Endometrium (tissue), 2 donors: ENCODE measurements at regions not wholly inside any gene's neighbourhood (a gene's known extent, or its start where the extent isn't known, plus 50 kb on each side); places are given as distances from the start of the nearest gene placed in this dataset.

Source experiments
- FAIRE-seq: peaks from 2 replicates; lab custom pipeline; 2012; peaks lifted over from hg19 to GRCh38; lab: Jason Lieb, UNC
- donor health status: control.
- donor health status: control.

DNA sequence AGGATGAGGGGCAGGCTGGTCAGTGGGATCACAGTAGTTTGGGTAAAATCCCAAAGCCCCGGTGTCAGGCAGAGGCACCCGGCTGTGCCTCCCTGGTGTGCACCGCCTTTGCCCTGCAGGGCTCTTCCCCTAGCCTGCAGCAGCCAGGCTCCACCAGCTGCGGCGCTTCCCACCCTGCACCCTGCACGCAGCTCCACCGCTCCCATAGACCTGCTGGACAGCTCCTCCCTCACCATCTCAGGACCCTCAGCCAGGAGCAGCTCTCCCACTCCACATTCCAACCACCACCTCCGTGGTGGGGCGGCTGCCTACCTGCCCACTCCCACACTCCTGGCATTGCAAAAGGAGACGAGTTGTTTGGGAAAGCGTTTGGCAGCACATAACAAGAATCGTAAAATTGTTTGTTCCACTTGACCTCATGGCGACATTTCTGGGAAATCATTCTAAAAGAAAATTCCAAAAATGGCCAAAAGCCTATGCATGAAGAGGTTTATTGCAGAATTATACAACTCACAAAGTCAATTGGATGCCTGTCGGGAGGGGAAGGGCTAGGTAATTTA, 287.4 kb upstream of the HDAC4 start:
- FAIRE-seq = no peak

DNA sequence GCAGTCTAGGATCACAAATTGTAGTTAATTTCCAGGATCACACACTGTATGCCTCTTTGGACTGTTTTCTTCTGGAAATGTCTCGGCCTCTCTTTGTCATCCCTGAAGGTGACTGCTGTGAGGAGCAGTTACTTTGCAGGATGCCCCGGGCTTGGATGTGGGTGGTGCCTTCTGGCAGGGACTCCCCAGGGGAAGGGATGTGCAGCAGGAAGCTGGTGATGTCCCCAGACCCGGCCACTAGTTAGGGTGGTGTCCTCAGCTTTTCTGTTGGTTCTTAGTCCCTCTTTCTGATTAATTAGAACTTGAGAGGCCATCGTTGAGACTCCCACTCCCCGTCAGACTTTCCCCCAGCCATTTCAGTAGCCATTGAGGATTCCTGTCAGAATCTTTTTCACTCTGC, 286.6 kb upstream of the HDAC4 start:
- no peak for FAIRE-seq

DNA sequence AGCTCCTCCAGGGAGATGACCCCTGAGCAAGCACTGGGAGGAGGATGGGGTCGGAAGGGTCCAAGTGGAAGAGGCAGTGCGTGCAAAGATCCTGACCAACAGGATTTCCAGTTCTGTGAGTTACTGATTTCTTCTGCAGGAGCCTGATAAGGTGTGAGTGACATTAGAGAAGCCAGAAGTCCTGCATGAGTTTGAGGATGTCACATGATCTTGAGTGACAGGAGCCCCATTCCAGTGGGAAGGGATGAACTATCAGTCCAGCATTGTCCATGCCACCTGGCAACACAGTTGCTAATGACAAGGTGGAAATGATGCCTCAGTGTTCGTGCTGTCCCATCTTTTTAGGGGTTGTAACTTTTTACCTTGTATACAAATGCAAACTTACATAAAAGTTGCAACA, 285.1 kb upstream of the HDAC4 start:
- FAIRE-seq = no peak

DNA sequence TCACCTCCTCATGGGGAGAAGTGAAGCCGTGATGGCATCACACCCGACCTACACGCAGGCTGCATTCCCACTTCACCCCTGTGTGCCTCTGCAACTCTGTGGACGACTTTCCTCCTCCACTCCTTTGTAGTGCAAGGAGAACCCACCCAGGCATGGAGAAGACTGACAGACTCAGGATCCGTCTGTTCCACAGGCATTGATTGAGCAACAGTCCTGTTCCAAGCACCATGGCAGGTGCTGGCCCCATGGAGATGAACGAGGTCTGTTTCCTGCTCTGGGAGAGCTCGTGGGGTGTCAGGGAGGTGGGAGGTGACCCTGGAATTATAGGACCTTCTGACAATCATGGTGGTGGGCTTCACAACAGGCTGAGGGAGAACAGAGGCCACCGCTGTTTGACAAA, 284.7 kb upstream of the HDAC4 start:
- FAIRE-seq = no peak

DNA sequence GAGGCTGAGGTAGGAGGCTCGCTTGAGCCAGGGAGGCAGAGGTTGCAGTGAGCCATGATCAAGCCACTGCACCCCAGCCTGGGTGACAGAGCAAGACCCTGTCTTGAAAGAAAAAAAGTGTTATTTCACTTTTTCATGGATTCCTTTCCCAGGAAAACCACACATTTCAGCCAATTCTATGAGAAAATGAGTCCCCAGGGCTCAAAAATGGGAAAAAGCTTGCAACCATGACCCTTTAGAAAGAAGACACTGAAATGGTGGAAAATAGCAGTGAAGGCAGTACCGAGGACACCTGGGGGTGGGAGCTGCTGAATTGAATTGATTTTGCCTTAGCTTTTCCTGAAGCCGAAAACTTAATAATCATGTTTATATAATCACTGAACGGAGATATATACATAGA, 284.2 kb upstream of the HDAC4 start:
- no peak for FAIRE-seq

DNA sequence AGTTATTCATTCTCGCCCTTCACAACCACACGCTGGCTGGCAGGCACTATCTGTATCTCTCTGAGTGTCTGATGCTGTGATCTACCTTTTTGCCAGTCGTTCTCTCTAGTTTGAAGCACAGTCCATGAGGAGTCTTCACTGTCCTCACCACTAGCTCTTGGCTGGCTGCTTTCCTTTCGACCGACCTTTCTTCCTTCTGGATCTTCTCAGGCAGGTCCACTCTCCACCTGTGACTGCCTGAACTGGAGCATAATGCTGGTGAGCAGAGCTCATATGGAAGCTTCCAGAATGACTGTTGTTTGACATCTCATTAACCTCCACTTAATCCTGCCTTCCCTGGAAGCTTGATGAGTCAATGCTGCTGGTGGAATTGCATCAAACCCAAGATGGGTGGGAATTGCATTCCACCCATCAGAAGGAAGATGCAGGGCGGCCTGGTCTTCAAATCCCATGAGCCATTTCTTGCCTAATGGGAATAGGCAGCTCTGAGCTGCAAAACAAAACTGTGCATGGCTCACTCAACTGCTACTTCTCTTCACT, 283.5 kb upstream of the HDAC4 start:
- no peak for FAIRE-seq

DNA sequence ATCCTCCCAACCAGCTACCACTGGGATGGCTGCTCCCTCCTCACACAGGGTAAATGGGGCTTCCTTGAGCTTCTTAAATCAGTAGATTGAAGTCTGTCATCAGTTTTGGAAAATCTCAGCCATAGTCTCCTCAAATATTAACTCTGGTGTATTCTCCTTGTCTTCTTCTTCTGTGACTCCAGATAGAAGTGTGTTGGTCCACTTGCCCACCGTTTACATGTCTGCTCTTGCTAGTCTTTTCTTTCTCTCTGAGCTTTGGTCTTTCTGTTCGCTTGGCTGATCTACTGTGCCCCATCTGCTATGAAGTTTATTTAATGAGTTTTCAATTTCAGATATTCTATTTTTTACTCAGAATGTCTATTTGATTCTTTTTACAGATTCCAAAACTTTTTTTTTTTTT, 281.7 kb upstream of the HDAC4 start:
- no peak for FAIRE-seq

DNA sequence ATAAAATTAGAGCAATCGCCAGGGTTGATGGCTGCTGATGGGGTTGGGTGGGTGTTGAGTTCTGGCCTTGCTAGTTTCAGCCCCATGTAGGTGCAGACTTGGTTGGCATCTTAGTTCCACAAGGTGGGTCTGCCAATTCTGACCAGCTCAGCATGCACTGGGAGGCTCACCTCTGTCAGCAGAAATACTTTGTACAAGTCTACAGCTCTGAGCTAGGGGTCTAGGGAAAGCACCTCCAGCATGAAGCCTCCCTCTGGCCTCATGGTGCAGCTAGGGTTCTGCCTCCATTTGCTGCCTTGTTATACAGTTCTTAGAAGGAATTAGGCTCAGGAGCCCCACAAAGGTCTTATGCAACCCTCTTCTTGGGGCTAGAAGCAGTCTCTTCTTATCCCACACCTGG, 278.9 kb upstream of the HDAC4 start:
- FAIRE-seq = no peak

DNA sequence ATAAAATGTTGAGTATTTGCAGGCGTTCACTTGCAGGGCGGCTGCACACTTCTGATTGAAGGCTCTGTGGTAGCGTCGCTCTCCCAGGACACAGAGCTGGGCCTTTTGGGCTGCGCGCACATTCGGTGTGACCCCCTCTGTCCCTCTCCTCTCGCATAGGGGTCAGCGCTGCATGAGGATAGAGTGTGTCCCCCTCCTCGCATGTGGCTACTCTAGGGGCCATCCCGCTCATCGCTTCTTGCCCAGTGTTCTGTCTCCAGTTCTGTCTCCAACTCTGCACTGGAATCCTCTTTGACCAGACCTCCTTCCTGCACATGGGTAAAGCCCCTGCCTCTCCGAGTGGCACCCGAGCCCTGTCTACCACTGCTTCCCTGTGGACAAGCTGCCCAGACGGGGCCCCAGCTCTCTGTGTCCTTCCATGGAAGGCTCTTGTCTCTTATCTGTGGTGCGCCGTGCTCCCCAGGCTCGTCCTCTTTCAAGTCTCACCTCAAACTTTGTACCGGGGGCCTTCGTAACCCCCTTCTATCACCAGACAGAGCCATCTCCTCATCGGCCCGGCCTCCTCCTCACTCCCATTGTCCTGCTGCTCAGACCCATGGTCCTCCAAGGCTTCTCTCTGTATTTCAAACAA, 278.0 kb upstream of the HDAC4 start:
- FAIRE-seq = no peak

DNA sequence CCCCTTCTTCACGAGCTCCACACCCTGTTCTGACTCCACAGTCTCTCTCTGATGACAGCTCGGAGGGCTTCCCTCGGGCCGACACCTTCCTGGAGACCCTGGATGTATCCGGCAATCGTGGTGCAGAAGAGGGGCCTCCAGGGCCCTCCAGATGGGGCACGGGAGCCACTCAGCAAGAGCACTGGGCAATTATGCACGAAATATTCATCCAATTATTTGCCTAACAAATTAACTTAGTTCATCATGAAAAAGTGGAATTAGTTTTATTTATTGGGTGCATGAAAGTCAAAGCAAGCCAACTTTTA, 277.3 kb upstream of the HDAC4 start:
- no peak for FAIRE-seq

DNA sequence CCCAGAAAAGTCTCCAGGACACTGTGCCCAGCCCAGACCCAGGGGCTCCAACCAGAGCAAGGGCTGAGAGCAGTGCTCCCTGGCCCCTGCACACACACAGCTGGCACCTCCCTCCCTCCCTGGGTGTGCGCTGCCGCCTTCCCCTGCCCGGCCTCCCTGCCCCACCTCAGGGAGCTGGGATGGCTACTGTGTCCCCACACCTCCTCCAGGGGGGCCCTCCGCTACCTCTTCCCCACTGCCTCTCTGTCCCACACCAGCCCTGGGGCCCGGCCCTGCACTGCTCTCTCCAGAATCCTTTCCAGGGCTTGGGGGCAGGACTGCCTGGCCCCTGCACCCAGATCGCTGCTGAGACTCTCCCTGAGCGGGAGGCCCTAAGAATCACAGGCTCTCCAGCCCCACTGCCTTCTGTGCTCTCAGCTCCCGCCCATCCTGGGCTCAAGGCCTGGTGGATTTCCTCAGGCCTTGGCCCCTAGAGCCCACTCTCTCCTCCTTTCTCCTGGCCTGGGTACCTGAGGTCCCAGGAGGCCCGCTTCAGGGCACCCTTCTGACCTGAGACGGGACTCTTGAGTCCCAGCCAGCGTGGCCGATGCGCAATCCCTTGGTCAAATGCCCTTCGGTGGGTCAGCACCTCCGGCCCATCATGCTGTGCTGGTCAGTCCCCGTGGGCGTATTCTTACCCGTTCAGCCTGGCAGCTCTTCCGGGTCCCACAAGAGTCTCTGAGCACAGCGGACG, 276.8 kb upstream of the HDAC4 start:
- no peak for FAIRE-seq

DNA sequence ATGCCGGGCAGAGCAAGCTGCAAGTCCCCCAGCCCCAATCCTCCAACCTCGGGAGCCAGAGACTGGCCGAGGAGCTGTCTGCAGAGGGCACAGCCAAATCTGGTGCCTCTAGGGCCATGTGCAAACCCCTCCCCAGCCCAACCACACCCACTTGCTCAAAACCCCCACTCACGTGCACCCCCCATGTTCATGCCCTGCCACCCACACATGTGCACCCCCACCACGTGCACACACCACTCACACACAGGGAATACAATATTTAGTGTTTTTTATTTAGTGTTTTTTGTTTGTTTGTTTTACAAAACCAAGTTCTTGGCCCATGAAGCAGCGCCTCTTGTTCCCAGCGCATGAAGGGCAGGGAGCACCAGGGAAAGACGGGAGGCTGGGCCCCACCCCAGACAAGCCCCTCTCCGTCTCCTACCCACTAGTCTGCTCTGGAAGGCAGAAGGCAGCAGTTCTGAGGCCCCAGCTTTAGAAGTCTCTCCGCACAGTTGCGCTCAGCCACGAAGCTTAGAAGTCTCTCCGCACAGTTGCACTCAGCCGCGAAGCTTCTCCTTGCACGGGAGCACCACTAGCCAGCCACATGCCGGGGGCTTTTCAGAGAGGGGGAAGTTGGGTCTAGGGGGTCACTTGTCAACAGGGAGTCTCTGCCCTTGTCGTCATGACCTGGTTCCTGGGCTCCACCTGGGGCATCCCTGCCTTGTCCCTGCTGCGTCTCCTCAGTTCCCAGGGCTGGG, 276.1 kb upstream of the HDAC4 start:
- FAIRE-seq = no peak

DNA sequence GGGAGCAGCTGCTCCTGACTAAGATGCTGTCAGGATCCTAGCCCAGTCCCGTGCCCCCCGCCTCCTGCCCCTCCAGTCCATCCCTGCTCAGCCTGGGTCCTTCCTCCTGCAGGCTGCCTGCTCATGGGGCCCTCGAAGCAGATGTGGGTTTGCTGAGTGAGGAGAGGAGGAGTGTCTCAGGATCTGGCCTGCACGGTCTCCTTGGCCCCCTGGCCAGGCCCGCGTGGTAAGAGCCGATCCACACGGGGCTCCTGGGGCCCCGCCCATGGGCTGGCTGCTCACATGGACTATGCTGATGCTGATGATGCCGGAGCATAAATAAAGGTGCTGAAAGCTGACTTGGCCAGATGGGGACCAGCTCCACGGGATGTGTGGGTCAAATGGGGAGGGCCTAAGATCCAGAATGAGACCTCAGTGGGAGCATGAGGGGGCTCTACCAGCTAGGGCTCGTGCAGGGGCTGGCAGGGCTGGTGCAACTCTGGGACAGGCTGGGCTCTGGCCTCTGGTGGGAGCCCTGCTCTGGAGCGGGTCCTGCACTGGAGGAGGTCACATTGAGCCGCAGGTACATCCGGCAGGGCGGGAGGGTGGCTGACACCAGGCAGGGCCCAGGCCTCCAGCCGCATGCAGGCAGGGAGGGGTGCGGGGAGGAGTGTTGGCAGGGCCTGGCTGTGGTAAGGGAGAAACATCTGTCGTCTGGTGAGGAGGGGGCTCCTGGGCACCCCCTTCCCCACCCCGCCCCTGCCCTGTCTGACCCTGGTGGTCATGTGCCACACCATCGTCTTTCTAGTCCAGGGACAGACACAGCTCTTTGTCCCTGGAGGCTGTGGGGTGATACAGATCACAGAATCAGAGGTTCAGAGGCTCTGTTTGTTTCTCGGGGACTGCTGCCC, 275.3 kb upstream of the HDAC4 start:
- no peak for FAIRE-seq

DNA sequence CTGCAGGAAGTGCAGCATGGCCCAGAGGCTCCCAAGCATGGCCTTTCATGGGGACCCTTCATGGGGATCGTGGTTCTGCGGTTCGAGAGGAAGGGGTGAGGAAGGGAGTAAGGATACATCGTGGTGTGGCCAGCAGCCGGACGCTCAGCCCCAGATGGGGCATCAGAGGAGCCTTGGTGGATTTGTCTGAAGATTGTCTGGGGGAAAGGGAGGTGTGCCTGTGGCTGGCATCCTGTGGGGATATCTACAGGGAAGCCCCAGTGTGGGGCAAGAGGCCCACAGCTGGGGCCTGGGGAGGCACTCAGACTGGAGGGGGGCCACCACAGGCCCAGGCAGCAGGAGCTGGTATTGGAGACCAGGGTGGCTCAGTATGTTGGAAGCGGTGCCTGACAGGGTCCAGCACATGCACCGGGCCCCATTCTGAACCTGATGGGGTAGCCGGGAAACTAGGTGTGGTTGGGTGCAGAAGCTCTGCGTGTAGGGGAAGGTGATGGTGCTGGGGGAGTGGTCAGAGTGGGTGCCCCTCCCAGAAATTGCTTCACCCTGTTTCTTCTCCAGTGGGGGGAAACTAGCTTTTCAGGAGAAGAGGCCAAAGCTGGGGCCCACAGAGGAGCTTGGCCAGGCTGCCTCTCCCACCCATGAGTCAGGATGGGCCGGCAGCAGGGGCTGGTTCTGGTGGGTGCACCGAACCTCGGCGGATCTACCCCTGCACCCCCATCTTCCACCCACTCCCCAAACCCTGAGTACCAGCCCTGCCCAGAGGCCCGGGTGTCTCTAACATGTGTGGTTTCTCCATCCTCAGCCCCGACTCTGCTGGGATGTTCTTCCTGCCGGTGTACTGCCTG, 274.4 kb upstream of the HDAC4 start:
- FAIRE-seq = no peak

DNA sequence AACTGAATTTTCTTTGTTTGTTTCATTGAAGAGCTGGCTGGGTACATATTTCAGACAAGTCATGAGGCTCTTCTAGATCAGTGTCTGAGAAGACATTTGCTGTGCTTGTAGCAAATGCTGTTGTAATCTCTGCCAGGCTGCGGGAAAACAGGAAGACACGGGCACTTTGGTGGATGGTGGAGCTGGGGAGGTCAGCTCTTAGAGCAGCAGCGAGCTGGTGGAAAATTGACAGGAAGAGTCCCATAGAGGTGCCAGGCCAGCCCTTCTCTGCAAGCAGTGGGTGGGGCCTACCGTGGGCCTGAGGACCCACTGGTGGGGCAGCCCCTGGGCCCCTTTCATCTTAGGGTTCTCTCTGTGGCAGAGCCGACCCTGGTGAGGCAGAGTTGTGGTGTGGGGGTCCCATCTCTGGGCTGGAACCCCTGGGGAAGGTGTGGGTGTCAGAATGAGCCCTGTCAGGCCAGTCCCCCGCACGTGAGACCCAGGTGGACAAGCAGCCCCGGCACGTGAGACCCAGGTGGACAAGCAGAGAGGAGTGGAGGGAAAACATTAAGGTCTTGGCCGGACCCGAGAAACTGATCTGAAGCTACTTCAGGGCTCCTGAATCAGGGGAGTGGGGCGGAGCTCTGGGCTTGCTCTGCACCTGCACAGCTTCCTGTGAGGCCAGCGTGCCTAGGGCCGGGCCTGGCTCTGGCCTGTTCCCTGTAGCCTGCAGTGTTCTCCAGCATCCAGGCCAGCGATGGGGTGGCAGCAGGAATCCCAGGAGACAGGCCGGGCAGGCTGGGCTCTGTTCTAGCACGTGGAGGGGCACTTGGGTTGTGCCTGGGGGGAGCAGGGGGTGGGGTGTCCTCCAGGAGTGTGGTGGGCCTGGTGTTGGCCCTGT, 273.5 kb upstream of the HDAC4 start:
- no peak for FAIRE-seq

DNA sequence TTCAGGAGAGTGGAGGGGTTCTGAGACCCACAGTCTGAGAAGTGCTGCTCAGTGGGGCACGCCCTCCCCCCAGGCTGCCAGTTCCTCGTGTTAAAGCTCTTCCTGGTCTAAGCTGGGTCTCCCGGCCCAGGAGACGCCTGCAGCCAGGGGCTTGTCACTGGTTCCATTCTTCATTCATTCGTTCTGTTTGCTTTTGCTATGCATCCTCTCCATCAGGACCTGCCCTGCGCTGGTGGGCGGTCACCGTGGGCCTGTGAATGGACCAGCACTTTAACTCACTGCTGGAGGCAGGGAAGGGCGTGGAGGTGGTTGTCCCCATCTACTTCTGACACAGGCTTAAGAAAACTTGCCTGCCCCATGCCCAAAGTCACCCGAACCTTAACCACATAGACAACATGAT, 272.8 kb upstream of the HDAC4 start:
- FAIRE-seq = no peak

DNA sequence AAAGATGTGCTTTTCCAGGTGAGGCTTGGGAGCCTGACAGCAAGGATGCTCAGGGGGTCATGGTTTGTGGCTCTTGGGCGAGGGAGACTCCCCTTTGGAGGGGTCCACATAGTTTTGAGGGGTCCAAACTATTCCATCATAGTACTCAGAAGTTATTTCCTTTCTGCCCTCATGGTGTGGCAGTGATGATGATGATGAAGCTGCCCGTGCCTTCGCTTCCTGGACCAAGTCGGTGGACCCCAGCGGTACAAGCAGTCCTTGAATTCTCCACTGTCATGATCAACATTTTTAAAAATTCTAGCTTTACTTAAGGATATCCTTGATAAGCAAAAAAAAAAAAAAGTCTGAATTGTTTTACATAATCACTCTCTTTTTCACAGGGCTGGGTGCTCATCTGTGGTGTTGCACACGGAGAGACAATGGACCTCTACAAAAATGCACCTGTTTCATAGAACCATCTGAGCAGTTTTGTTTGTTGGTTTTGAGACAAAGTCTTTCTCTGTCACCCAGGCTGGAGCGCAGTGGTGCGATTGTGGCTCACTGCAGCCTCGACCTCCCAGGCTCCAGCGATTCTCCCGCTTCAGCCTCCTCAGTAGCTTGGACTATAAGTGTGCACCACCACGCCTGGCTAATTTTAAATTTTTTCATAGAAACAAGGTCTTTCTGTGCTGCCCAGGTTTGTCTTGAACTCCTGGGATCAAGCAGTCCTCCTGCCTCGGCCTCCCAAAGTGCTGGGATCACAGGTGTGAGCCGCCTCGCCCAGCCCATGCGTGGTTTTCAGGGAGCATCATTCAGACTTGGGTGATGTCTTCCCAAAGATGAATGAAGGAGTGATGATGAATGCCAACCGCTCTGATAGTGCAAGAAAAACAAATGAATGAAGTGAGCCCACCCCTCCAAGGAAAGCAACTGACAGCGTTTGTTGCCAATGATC, 271.4 kb upstream of the HDAC4 start:
- FAIRE-seq = no peak

DNA sequence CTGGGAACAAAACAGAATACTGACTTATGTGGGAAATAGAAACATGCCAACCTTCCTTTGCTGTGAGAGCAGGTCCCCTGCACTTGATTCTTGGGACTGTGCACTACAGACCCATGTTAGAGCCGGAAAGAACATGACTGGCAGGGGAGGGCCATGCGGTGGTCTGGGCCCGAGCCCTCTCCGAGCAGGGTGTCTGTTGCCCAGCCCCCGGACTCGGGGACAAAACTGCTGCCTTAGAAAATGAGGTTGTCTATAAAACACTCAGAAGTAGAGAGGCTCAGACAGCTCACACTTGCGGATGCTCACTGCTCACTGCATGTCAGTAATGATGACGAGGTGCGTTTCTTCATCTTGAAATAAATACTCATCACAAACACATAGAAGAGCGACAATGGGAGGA, 270.7 kb upstream of the HDAC4 start:
- FAIRE-seq = no peak
